Cerebellar nuclear complex (tissue), 1 donor: ENCODE measurements at regions not wholly inside any gene's neighbourhood (a gene's known extent, or its start where the extent isn't known, plus 50 kb on each side); places are given as distances from the start of the nearest gene placed in this dataset.

Source experiments
- DNase-seq, 2 experiments: peaks; one replicate each; lab custom pipeline; 2025; lab: John Stamatoyannopoulos, UW

DNA sequence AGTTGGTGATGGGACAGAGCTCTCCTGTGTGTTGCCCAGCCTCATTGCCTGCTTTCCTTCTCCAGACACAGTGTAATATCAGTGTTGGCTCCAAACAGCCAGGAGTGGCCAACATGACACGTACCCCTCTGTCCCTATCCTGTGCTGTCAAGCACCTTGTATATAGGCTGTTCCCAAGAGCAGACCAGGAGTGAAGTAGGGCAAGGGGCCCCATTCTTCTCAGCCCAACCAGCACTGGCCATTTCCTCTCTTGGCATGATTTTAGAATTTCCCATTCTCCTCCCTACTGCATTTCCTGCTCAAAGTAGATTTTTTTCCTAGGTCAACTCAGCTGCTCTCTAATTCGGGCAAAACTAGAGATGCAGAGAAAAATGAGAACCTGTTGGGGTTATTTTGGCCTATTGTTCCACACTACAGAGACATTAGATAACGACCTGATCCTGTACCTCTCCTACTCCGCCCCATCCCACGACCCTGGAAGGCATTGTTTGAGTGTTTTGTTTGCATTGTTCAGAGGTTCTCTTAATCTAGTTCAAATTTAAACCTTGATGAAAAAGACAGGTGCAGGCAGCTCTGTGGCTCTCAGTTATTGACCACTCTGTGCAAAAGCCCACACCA lies 95.6 kb downstream of the RASSF10 start:
- DNase-seq = no peak

GRCh38 chr11:13105237-13105844 lies 96.2 kb downstream of the RASSF10 start:
- DNase-seq = no peak

- no peak for DNase-seq
Observed at GRCh38 chr11:13107544-13108044, 98.5 kb downstream of the RASSF10 start.

- DNase-seq = no peak
Observed at GRCh38 chr11:13108416-13108815, 99.3 kb downstream of the RASSF10 start.

DNA sequence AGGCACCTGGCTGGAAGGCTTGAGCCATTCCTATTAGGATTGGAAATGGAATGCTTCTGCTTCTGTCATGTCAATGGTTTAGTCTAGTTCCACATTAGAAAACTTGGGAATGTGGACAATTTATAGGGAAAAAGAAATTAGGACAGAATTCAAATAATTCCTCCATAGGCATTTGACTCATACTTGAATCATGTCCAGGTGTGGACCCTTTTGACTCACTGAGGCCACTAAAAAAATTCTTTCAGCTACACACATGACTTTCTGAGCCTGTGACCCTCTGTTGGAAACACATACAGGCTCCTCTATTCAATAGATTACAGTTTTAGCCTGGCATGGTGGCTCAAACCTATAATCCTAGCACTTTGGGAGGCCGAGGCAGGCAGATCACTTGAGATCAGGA lies 100.5 kb downstream of the RASSF10 start:
- DNase-seq = no peak

- DNase-seq = no peak
Observed at GRCh38 chr11:13110145-13110544, 101.0 kb downstream of the RASSF10 start.

- no peak for DNase-seq
Observed at GRCh38 chr11:13110929-13111812, 102.1 kb downstream of the RASSF10 start.

- no peak for DNase-seq
Observed at GRCh38 chr11:13111813-13112130, 102.7 kb downstream of the RASSF10 start.

DNA sequence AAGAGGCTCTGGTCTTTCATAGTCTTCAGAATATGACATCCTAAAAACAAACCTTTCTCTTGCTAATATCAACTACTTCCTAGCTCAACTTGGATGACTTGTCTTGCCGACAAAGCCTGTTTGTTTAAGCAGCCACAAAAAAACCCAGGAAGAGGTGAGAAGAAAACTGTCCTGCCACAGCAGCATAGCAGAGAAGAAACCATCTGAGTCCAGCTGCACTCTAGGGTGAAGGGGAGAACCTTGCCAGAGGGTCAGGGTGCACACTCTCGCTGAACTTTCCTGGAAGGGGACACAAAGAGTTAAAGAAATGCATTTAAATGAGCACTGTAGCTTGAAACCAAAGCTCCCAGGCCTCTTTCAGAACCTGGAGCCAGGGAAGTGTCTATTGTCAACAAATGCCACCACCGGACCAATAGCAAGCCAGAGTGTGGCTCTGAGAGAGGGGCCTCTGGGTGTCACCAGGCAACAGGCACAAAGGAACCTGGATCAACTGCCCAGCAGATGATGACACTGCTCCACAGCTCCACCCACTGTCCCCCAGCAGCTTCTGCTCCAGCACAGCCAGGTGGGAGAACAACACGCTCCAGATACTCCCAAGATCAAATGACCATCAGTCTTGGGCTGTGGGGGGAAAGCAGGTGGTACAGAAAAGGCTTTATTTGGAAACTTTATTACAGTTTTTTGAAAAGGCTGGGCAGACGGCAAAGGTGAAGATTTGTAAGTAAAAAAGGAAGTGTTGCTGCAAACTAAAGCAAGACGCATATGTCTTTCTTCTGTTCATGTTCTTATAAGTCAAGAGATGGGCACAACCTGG lies 105.7 kb downstream of the RASSF10 start:
- no peak for DNase-seq

DNA sequence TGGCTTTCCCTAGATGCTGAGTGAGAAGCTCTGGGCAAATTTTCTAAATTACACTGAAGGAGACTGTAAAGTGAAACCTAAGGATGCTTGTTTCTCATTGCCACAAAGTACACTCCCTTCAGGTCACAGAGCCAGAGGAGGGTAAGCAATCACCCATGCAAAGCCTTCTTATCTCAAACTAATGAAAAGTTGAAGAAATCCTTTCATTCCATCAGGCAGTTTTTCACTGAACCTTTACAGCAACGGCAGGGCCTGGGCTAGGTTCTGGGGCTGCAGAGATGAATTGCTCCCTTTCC lies 106.2 kb downstream of the RASSF10 start:
- DNase-seq = no peak

- no peak for DNase-seq
Observed at GRCh38 chr11:13116491-13116890, 107.4 kb downstream of the RASSF10 start.

- no peak for DNase-seq
Observed at GRCh38 chr11:13117344-13117743, 108.2 kb downstream of the RASSF10 start.

GRCh38 chr11:13118194-13118593 lies 109.1 kb downstream of the RASSF10 start:
- no peak for DNase-seq

- DNase-seq = no peak
Observed at GRCh38 chr11:13118650-13119049, 109.5 kb downstream of the RASSF10 start.

- DNase-seq = no peak
Observed at GRCh38 chr11:13119361-13119760, 110.2 kb downstream of the RASSF10 start.

- no peak for DNase-seq
Observed at GRCh38 chr11:13119941-13120520, 110.9 kb downstream of the RASSF10 start.

- no peak for DNase-seq
Observed at GRCh38 chr11:13120691-13121090, 111.6 kb downstream of the RASSF10 start.

- DNase-seq = no peak
Observed at GRCh38 chr11:13126430-13126829, 117.3 kb downstream of the RASSF10 start.

GRCh38 chr11:13127161-13127560 lies 118.0 kb downstream of the RASSF10 start:
- DNase-seq = no peak

DNA sequence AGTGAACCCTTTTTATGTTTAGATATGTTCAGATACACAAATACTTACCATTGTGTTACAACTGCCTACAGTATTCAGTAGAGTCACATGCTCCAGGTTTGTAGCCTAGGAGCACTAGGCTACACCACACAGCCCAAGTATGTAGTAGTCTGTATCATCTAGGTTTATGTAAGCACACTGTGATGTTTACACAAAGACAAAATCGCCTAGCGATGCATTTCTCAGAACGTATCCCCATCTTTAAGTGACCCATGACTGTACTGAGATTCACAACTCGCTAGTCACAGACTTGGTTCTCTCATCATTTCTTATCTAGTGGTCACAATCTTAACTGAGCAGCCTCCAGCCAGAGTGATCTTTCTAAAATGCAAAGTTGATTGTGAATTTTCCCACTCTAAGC lies 119.2 kb downstream of the RASSF10 start:
- DNase-seq = no peak

- no peak for DNase-seq
Observed at GRCh38 chr11:13134066-13134465, 125.0 kb downstream of the RASSF10 start.

DNA sequence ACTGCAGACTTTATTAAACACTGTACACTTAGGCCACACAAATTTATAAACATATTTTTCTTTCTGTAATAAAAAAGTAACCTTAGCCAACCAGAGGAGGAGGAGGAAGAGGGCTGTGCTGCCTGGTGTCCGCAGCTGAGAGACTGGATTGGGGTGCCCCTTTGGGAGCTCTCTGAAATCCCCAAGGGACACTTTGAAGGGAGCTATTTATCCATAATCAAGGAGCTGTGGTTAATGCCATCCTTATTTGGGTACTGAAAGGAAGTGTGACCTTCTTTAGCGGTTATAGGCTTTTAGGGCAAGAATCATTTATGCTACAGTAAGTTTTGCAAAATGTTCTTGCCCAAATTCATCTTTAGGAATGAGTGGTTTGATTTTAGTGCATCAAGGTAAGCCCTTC lies 125.8 kb downstream of the RASSF10 start:
- DNase-seq = no peak
